Activated naive CD4-positive, alpha-beta T cell treated with Interleukin-2 at 50 U/mL for 16 hours (primary cell): ENCODE measurements at regions not wholly inside any gene's neighbourhood (a gene's known extent, or its start where the extent isn't known, plus 50 kb on each side); places are given as distances from the start of the nearest gene placed in this dataset.
A peak's percentile ranks its signal among the peaks of the same experiment; 100 is the strongest.

ENCODE experiments used
- DNase-seq: peaks from one replicate; pipeline ENCODE4 v3.0.0-alpha.2; 2020

- DNase-seq, result no peak
Observed at GRCh38 chr7:155217634-155218033, 80.0 kb upstream of the INSIG1 start.

DNA sequence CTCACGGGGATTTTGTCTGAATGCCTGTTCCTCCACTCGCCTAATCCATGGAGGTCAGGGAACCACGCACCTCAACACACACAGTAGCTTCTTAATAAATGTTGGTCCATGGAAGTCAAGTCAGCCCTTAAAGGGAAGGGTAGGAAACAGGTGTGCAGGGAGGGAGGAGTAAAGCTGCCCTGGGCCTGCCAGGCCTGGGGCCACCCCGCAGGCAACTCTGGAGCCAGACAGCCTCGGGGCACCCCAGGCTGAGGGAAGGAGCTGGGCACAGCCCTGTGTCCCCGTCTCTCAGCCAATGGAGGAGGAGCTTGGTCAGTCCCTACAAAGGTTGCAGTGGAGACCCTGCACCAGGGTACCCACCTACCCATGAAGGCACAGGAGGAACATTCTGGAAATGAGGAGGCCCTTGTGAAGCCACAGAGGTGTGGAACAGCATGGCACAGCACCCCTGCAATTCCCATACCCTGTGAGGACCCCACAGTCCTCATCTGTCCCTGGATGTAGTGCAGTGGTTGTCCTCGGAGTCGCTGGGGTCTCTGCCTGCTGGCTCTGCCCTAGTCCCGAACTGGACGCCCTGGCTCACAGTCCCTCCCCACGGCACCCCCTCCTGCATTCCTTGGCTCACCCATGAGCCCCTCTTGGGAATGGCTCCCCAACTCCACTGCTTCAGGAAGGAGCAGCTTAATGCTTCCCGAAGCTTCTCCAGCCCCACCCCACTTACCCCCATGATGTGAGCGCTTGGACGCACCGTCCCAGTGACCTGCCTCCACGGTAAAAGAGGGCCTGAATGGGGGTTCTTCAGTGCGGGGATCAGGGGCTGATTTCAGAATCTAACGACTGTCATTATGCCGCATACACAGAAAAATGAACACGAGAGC is 79.2 kb upstream of the INSIG1 start:
- DNase-seq, result no peak

DNA sequence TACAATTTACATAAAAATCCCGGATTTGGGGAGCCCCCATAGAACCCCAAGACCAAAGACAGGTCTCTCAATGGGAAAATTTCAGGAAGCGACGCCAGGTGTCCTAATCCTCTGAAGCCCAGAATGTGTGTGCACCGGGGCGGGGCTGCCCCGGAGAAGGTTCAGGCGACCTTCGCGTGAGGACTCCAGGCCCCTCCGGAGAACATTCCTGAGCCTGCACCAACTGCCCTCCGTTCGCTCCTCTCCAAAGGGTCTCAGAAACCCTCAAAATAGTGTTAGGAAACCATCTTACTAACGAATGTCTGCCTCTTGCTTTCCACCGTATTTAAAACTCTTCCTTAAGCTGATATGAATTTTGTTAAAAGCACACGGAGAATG is 78.5 kb upstream of the INSIG1 start:
- no peak for DNase-seq

DNA sequence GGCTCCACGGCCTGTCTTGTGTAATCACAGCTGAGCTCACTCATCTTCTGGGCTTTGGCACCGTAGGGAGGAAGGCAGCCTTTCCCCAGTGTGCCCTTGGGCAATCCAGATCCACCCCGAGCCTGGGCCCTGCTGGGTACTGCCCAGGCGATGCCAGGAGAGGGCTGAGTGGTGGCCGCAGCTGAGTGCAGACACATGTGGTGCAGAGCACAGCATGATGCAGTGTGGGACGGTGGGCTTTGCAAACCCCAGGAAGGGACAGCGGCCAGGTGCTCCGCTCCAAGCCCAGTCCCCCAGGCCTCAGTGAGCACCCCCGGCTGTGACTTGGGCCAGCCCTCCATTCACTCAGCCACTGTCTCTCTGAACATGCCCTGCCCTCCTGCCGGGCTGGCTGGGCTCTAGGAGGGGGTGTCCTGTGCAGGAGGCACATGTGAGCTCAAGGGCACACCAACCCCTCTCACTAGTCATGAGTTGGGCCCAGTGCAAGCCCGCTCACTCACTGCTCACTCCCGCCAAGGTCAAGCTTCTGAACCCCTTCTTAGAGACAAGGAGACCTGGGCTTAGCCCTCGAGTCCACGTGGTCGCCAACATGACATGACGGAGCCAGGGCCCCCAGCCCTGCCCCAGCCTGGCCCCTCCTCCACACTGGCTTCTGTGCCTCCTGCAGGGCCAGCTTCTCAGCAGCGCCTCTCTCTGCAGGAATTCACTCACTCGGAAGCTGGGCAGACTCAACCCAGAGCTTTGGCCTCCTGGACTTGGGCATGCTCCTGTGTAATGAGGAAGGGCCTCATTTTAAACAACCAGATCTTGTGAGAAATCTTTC is 77.5 kb upstream of the INSIG1 start:
- no peak for DNase-seq

- DNase-seq, result no peak
Observed at GRCh38 chr7:155220903-155221302, 76.8 kb upstream of the INSIG1 start.

GRCh38 chr7:155221547-155221946 is 76.1 kb upstream of the INSIG1 start:
- DNase-seq, result no peak

DNA sequence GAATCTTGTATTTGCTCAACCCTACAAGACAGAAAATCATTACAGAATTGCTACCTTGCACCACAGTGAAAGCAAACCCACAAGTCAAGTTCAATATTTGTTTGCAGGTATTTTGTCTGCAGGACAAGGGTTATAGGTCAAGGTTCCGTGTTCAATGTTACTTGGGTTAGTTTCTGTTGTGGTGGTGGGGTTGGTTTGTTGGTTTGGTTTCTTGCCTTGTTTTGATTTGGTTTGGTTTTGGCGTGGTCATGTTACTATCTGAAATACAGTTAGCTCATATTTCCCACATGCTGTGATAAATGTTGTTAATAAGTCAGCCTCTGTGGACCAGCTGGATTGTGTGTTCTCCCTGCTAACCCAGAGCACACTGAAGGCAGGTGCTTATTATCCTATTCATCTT is 75.6 kb upstream of the INSIG1 start:
- DNase-seq, result no peak

GRCh38 chr7:155222573-155222972 is 75.1 kb upstream of the INSIG1 start:
- DNase-seq, result peak; percentile 27

- DNase-seq, result no peak
Observed at GRCh38 chr7:155223021-155223420, 74.7 kb upstream of the INSIG1 start.

GRCh38 chr7:155223503-155223902 is 74.2 kb upstream of the INSIG1 start:
- DNase-seq, result no peak

DNA sequence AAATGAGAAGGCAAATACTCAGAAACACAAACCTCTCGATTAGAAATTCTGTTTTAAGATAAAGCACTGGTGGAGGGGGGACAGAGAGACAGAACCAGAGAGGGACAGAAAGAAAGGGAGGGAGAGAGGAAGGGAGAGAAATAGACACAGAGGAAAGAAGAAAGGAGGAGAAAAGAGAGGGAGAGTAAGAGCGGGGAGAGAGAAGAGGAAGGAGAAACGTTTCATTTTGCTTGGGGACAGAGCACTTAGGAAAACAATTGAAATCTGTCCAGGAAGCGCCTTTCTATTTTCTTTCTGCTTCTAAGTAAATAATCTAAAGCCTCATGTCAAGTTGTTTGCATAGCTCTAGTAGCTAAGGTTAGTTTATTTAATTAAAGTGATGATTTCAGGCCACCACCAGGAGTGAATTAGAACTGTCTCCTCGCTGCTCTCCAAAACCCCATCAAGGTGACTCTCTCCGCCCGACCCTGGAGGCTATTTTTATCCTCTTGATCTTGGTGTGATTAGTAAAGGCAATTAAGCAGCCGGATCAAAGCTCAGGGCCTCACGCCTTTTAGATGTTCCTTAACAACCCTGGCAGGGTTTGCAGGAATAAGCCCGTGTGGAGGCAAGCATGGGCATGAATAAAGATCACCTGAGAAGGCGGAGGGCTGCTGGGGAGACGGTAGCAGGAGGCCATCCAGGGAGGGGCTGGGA is 73.4 kb upstream of the INSIG1 start:
- no peak for DNase-seq

DNA sequence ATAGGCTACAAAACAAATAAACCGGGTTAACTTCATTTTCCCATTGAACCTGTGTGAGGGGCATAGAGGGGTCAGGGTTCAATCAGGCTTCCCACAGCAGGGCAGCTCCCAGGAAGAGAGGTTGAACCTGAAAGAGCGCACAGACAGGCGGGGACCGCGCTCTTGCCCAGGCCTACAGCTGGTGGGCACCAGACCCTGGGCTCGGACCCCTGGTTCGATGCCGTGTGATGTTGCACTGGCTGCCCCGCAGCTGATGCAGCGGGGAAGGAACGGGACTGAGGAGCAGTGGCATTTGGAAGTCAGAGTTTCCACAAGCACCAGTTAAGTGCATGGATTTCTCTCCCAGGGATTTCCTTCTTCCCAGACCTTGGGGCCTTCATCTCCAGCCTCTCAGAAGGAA is 72.6 kb upstream of the INSIG1 start:
- no peak for DNase-seq

DNA sequence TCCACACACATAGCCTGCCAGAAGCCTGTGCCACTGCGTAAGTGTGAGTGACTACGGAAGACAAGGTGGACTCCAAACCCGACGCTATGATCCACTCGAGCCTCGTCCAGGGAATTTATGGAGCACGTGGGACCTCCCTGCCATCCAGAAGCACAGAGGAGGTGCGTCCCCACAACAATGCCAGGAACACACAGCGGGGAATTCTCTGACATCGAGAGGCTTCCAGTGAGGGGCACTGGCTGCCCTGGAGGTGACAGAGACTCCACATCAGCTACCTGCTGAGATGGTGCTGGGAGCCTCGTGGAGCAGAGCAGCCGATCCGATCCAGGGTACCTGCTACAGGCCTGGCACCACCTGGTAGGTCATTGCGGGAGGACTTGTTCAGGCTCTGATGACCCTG is 72.2 kb upstream of the INSIG1 start:
- DNase-seq, result no peak

- DNase-seq, result no peak
Observed at GRCh38 chr7:155226261-155227003, 71.2 kb upstream of the INSIG1 start.

- DNase-seq, result no peak
Observed at GRCh38 chr7:155227004-155227787, 70.5 kb upstream of the INSIG1 start.

- DNase-seq, result no peak
Observed at GRCh38 chr7:155227788-155228458, 69.8 kb upstream of the INSIG1 start.

DNA sequence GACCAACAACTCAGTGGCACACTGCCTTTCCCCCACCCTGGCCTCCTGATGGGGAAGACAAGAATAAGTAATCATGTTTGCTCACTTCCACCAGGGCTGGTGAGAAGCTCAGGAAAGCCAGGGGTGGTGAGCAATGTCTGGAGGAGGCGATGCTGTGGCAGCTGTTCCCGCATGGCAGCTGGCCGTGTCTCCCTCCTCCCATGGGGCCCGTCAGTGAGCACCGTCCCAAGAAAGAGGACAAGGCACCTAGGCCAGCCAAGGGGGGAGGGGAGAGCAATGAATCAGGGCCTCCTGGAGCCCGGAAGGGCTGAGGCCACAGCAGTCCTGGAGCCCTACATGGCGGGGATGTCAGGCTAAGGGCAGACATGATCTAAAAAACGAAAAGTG is 69.2 kb upstream of the INSIG1 start:
- DNase-seq, result no peak

DNA sequence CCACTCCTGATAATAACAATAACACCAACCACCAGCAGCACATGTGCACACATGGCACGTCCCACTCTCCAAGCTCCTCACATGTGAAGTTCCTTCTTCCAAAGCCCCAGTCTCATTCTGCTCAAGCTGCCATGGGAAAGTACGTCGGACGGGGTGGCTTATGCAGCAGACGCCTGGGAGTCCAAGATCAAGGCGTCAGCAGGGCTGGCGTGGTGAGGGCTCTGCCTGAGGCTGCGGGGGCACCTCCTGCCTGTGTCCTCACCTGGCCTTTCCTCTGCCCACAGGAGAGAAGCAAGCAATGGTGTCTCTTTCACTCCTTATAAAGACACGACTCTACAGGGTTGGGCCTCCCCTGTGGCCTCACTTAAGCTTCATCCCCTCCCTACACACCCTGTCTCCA is 68.8 kb upstream of the INSIG1 start:
- DNase-seq, result no peak

DNA sequence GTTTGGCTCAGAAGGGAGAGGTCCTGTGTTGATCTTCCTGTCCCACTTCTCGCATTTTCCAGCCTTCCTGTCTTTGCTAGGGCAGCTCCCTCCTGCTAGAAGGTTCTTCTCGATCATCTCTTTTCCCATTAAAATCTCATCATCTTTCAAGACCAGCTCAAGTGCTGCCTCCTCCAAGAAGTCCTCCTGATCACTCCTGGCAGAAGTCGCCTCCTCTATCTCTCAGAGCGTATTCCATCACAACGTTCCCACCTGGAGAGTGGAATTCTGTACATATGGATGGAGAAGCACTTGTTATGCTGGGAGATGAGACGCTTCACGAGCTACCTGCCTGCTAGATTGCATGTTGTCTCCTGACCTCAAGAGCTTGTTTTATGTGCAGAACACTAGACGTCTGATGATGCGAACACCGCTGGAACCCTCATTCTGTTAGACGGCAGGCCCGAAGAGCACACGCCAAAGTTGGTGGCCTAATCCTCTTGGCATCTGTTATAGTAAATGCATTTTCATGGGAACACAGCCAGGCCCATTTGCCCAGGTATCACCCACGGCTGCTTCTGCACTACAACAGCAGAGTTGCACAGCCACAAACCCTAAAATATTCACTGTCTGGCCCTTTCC is 68.0 kb upstream of the INSIG1 start:
- DNase-seq, result no peak

- no peak for DNase-seq
Observed at GRCh38 chr7:155230169-155230593, 67.5 kb upstream of the INSIG1 start.

DNA sequence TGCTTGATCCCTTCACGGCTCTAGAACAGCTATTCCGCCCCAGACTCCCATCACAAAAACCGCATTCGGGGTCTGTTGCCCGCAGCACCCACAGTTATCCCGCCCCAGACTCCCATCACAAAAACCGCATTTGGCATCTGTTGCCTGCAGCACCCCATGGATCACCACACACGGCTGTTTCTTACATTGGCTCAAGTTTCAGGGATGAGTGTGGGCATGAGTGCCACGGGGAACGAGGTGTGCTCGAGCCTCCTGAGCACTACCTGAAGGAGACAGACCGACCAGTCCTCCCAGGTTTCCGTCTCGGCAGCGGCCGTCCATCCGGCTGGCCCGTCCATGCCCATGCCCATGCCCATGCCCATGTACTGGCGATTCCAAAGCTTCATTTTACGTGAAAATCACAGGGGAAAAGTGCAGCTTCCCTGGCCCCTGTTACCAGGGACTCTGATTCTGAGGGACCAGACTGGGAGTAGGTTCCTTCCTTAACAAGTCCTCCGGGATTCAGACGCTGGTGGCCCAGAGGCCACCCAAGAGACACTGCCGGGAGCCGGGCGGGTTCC is 66.4 kb upstream of the INSIG1 start:
- DNase-seq, result no peak
